ENCODE measurements at regions not wholly inside any gene's neighbourhood (a gene's known extent, or its start where the extent isn't known, plus 50 kb on each side); places are given as distances from the start of the nearest gene placed in this dataset.
"Not testable (repeated sequence)": the region's sequence is repeated elsewhere in the genome, so short reads cannot be mapped to it uniquely, and the experiment has no call there.

GRCh38 chr17:59485946-59486345 lies 79.5 kb upstream of the DHX40 start:
- H3K36me3 ChIP-seq (replicated peaks; ENCODE audit: control insufficient read depth, insufficient read depth, low read length) = no peaks in the 10 kb centered on the region

GRCh38 chr17:59487161-59487873 lies 78.1 kb upstream of the DHX40 start:
- H3K27me3 ChIP-seq (ENCODE audit: control insufficient read depth, insufficient read depth, low read length) = no peaks in the 10 kb centered on the region
- no peaks in the 10 kb centered on the region for H3K36me3 ChIP-seq (replicated peaks; ENCODE audit: control insufficient read depth, insufficient read depth, low read length)
- H3K4me3 ChIP-seq (ENCODE audit: insufficient read depth, low read depth, low read length) = no peak overlapping the region
- DNase-seq = no peak

More at GRCh38 chr17:59485946-59486345, 79.5 kb upstream of the DHX40 start:
- Histone ChIP-seq H3K27me3 (ENCODE audit: control insufficient read depth, insufficient read depth, low read length) (no peaks in the 10 kb centered on the region), H3K4me3 (ENCODE audit: insufficient read depth, low read depth, low read length) (no peak overlapping the region)
- no peak for DNase-seq

- DNase-seq = no peak
- Histone ChIP-seq H3K27me3 (ENCODE audit: control insufficient read depth, insufficient read depth, low read length) (no peaks in the 10 kb centered on the region), H3K36me3 (replicated peaks; ENCODE audit: control insufficient read depth, insufficient read depth, low read length) (no peaks in the 10 kb centered on the region), H3K4me3 (ENCODE audit: insufficient read depth, low read depth, low read length) (no peak overlapping the region)
These were observed 76.6 kb upstream of the DHX40 start for GRCh38 chr17:59488805-59489204.

GRCh38 chr17:59490216-59490615 lies 75.2 kb upstream of the DHX40 start:
- no peak for DNase-seq
- Histone ChIP-seq H3K4me3 (ENCODE audit: insufficient read depth, low read depth, low read length) (no peak overlapping the region), H3K27me3 (ENCODE audit: control insufficient read depth, insufficient read depth, low read length) (no peaks in the 10 kb centered on the region), H3K36me3 (replicated peaks; ENCODE audit: control insufficient read depth, insufficient read depth, low read length) (no peaks in the 10 kb centered on the region)

- Histone ChIP-seq H3K4me3 (ENCODE audit: insufficient read depth, low read depth, low read length) (no peak overlapping the region), H3K27me3 (ENCODE audit: control insufficient read depth, insufficient read depth, low read length) (no peaks in the 10 kb centered on the region), H3K36me3 (replicated peaks; ENCODE audit: control insufficient read depth, insufficient read depth, low read length) (no peaks in the 10 kb centered on the region)
- DNase-seq = no peak
These were observed 73.9 kb upstream of the DHX40 start for GRCh38 chr17:59491353-59492090.

- H3K4me3 ChIP-seq (ENCODE audit: insufficient read depth, low read depth, low read length) = no peak overlapping the region
- DNase-seq = peak; percentile 26
These were observed 73.3 kb upstream of the DHX40 start for GRCh38 chr17:59492091-59492451.

GRCh38 chr17:59493867-59494266 lies 71.5 kb upstream of the DHX40 start:
- peak; percentile 46 for DNase-seq
- H3K36me3 ChIP-seq (replicated peaks; ENCODE audit: control insufficient read depth, insufficient read depth, low read length) = no peaks in the 10 kb centered on the region
- no peaks in the 10 kb centered on the region for H3K27me3 ChIP-seq (ENCODE audit: control insufficient read depth, insufficient read depth, low read length)
- H3K4me3 ChIP-seq (ENCODE audit: insufficient read depth, low read depth, low read length) = no peak overlapping the region

More at GRCh38 chr17:59492091-59492451, 73.3 kb upstream of the DHX40 start:
- H3K36me3 ChIP-seq (replicated peaks; ENCODE audit: control insufficient read depth, insufficient read depth, low read length) = no peaks in the 10 kb centered on the region
- no peaks in the 10 kb centered on the region for H3K27me3 ChIP-seq (ENCODE audit: control insufficient read depth, insufficient read depth, low read length)

- Histone ChIP-seq H3K36me3 (replicated peaks; ENCODE audit: control insufficient read depth, insufficient read depth, low read length) (no peaks in the 10 kb centered on the region), H3K4me3 (ENCODE audit: insufficient read depth, low read depth, low read length) (no peak overlapping the region), H3K27me3 (ENCODE audit: control insufficient read depth, insufficient read depth, low read length) (no peaks in the 10 kb centered on the region)
- DNase-seq = no peak
These were observed 70.5 kb upstream of the DHX40 start for GRCh38 chr17:59494757-59495368.

- DNase-seq = no peak
- H3K4me3 ChIP-seq (ENCODE audit: insufficient read depth, low read depth, low read length) = no peak overlapping the region
- H3K36me3 ChIP-seq (replicated peaks; ENCODE audit: control insufficient read depth, insufficient read depth, low read length) = no peaks in the 10 kb centered on the region
- no peaks in the 10 kb centered on the region for H3K27me3 ChIP-seq (ENCODE audit: control insufficient read depth, insufficient read depth, low read length)
These were observed 69.2 kb upstream of the DHX40 start for GRCh38 chr17:59496178-59496577.

- Histone ChIP-seq H3K4me3 (ENCODE audit: insufficient read depth, low read depth, low read length) (no peak overlapping the region), H3K27me3 (ENCODE audit: control insufficient read depth, insufficient read depth, low read length) (no peaks in the 10 kb centered on the region)
- no peak for DNase-seq
These were observed 66.7 kb upstream of the DHX40 start for GRCh38 chr17:59498530-59499307.

GRCh38 chr17:59500086-59500655 lies 65.2 kb upstream of the DHX40 start:
- H3K36me3 ChIP-seq (replicated peaks; ENCODE audit: control insufficient read depth, insufficient read depth, low read length); H3K27me3 ChIP-seq (ENCODE audit: control insufficient read depth, insufficient read depth, low read length); H3K4me3 ChIP-seq (ENCODE audit: insufficient read depth, low read depth, low read length); DNase-seq: not testable (repeated sequence)

More at GRCh38 chr17:59498530-59499307, 66.7 kb upstream of the DHX40 start:
- no peaks in the 10 kb centered on the region for H3K36me3 ChIP-seq (replicated peaks; ENCODE audit: control insufficient read depth, insufficient read depth, low read length)

GRCh38 chr17:59501690-59502089 lies 63.7 kb upstream of the DHX40 start:
- no peak for DNase-seq

GRCh38 chr17:59502800-59503199 lies 62.6 kb upstream of the DHX40 start:
- H3K36me3 ChIP-seq (replicated peaks; ENCODE audit: control insufficient read depth, insufficient read depth, low read length) = no peaks in the 10 kb centered on the region
- H3K4me3 ChIP-seq (ENCODE audit: insufficient read depth, low read depth, low read length) = no peak overlapping the region
- no peak for DNase-seq
- H3K27me3 ChIP-seq (ENCODE audit: control insufficient read depth, insufficient read depth, low read length) = no peaks in the 10 kb centered on the region

More at GRCh38 chr17:59501690-59502089, 63.7 kb upstream of the DHX40 start:
- Histone ChIP-seq H3K4me3 (ENCODE audit: insufficient read depth, low read depth, low read length) (no peak overlapping the region), H3K36me3 (replicated peaks; ENCODE audit: control insufficient read depth, insufficient read depth, low read length) (no peaks in the 10 kb centered on the region), H3K27me3 (ENCODE audit: control insufficient read depth, insufficient read depth, low read length) (no peaks in the 10 kb centered on the region)

GRCh38 chr17:59503500-59503899 lies 61.9 kb upstream of the DHX40 start:
- H3K27me3 ChIP-seq (ENCODE audit: control insufficient read depth, insufficient read depth, low read length) = no peaks in the 10 kb centered on the region
- H3K36me3 ChIP-seq (replicated peaks; ENCODE audit: control insufficient read depth, insufficient read depth, low read length) = no peaks in the 10 kb centered on the region
- DNase-seq = no peak
- H3K4me3 ChIP-seq (ENCODE audit: insufficient read depth, low read depth, low read length) = no peak overlapping the region
